HL-60/S4 (cell line): ENCODE measurements at regions not wholly inside any gene's neighbourhood (a gene's known extent, or its start where the extent isn't known, plus 50 kb on each side); places are given as distances from the start of the nearest gene placed in this dataset.

Experiments used
- in situ Hi-C: fragments of 300-500 bp; cut with MboI; formaldehyde crosslinking; loops from 2 replicates; pipeline ENCODE4 v1.14.3; 2022; ENCODE audit warnings: low sequenced_read_pairs

DNA sequence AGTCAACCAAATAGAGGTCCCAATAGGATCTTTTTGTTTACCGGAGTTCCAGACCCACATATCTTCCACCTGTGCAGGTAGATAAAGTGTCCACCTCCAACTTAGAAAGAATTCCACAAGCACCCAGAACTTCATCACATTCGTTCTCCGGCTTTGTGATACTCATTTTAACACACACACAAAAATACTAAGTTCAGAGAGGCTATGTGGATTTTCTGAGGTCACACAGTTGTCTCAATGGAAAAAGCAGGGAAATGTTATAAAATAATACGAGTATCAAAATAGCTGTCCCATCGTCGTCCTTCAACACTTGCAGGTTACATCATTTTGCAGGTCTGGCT is 137.5 kb downstream of the TMCO5A start:
- in situ Hi-C loops = no loop called here

DNA sequence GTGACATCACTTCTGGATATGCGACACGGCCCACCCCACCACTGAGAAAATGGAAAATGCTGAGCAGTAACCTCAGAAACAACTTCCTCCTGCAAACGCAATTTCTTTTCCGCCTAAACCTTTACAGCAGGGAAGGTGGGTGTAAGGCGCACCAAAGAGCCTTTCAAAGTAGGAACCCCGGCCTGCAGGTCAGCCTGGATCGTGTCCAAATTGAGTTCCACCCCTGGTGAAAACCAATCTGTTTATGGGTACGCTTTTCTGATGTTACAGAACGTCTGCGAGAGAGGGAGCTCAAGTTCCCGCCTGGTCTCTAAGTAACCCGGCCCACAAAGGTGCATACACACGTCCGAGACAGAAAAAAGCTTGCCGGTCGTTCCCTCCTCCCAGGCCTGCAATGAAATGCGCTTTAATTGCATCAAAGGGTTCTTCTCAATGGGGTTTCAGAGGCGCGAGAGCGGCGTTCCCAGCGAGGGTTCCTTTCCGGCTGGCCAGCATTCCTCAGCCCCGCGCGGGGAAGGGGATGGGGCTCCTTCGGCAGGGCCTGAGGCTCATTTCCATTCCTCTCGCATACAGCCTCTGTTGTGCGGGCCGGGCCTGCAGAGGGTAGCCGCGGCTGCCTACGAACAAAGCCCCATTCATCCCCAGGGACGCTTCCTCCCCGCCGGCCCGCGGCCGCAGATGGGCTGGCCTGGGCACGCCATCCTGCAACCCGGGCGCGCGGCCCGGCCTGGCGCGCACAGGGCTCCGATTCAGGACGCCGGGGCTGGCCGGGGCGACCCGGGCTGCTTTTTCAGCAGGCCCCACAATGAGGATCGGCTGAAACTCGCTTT is 138.1 kb downstream of the TMCO5A start:
- in situ Hi-C loops = no loop called here

DNA sequence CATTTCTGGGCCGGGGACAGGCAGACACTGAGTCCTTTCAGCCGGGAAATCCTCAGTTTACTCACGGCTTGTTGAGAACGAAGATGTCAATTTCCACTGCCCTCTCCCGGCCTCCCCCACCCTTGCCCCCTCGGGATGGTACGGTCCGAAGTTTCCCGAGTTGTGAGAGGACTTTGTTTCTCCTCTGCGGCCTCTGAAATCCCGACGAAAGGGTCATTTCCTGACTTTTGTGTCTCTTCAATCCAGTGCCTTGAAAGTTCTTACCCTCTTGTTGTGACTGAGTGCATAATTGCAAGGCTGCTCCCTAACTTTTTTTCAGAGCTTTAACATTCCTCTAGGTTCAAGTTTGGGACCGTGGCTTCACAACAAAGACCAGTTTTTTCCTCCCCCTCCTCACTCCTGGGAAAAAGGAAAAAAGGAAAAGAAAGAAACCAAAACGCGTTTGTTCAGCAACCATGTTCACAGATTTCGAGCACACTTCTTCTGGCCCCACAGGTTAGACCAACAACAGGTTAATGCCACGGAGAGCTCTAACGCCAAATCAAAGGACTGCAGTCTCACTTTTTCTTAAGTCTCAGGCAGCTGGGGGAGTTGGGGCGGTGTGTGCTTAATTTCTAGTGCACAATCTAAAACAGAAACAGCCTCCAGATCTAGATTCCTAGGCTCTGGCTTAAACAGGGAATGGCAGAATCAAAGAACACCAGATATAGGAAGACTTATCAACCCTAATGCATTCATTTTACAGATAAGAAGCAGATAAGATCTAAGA is 138.9 kb downstream of the TMCO5A start:
- in situ Hi-C loops = no loop called here

DNA sequence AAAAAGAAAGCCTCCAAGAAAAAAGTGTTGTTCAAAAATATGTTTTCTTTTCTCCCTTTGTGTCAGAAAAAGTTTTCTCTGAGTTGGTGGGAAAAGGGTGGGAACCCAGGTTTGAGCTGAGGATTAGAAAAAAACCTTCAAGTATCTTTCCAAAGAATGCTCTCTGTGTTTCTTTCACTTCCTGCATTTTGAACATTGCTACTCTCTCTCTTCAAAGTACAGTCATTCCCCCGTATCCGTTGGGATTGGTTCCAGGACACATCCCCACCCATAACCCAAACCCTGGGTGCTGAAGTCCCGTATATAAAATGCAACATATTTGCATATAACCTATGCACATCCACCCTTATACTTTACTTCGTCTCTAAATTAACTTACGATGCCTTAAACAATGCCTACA is 139.6 kb downstream of the TMCO5A start:
- in situ Hi-C loops = no loop called here

DNA sequence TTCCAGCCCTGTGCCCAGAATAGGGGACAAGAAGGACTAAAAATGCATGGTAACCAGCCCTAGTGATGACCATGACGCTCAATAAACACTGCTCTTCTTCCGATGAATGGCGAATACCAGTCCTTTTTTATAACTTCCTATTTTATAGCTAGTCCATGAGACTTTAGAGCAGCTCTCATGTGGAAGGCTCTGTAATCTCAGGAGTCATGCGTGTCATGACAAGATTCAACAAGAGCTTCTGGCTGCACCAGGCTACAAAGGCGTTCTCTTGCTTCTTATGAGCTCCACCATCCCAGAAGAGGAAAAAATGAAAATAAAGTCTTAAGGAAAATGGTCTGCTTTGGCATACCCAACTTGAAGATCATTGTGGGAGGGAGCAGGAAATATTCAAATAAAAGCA is 141.0 kb downstream of the TMCO5A start:
- in situ Hi-C loops = no loop called here

DNA sequence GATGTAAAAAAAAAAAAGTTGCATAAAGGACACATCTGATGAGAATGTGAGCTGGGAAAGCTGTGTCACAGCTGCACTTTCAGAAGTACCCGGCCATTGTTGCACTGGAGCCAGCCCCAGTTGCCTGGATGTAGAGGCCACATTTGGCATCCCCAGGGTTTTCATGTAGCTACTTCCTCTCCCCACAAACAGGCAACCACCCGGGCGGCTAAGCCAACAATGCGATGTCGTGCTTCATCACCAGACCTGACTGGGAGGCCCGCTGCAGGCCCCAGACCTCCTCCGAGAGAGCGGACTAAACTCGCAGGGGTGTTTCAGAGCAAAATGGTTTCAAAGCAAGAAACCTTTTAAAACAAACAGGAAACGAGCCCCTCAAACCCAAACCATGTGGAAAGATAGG is 142.3 kb downstream of the TMCO5A start:
- in situ Hi-C loops = no loop called here

DNA sequence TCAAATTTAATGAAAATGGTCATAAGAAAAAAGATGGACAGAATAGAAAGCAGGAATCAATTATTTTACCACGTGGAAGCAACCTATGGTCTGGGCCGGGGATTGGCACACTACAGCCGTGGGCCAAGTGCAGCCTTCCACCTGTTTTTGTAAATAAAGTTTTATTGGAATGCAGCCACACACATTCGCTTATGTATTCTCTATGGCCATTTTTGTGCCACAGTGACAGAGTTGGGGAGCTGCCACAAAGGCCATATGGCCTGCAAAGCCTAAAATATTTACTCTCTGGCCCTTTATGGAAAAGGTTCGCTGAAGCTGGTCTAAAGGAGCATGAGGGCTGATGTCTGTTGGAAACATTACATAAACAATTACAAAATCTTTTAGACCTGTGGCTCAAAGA is 144.8 kb downstream of the TMCO5A start:
- in situ Hi-C loops = no loop called here

DNA sequence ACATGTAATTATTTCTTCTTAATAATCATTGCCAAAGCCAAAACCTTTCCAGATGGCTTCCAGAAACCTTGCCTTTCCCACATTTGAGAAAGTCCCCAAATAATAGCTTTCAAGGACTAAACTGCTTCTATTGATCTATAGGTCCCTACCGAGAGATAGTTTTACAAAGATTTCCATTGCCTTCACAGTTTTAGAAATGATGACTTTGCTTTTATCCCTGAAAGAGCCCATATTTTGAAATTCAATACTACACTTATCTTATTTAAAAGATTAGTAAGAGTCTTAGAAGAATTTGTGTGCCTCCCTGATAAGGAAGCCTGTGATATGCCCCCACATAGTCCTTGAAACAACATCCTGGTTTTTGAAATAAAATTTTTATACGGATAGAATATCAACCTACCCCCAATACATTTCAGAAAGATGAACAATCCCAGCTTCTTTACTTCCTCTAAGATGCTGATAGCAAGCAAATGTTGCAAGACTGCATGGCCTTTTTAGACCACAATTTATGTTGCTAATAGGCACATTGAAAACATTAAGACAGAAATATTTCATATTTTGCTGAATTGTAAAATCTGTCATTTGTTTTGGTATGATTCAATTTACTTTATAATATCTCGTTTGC is 146.3 kb downstream of the TMCO5A start:
- in situ Hi-C loops = no loop called here

DNA sequence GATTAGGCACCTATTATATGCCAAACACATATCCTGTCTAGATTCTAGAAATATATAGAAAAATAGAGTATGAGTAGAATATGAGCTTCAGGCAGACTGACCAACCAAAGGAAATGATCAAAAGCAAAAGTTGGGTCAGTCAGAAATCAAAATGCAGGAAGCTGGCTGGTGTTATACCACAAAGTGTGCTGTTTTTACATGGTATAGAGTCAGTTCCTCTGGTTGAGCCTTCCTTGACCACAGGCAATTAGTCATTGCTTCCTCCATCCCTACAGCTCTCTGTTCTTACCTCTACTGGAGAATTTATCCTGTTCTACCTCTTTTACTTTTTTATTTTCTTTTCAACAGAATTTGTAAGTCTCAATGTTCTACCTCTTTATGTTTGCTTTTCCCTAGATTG is 149.8 kb downstream of the TMCO5A start:
- in situ Hi-C loops = no loop called here

DNA sequence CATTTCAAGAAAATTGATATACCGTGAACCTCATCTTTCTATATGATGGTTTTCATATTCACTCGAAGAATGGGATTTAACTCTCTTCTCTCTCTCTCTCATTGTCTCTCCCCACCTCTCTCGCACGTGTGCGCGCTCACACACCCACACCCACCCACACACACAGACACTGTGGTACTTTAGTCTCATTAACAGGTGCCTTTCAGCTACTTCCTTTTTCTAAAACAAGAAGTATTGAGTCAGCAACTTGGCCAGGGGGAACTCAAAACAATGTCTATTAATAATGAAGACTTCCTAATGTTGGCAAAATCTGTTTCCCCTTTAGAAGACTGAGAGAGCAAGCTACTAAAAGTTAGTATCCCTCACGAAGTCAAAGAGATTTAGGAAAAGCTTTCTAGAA is 150.7 kb downstream of the TMCO5A start:
- in situ Hi-C loops = no loop called here

DNA sequence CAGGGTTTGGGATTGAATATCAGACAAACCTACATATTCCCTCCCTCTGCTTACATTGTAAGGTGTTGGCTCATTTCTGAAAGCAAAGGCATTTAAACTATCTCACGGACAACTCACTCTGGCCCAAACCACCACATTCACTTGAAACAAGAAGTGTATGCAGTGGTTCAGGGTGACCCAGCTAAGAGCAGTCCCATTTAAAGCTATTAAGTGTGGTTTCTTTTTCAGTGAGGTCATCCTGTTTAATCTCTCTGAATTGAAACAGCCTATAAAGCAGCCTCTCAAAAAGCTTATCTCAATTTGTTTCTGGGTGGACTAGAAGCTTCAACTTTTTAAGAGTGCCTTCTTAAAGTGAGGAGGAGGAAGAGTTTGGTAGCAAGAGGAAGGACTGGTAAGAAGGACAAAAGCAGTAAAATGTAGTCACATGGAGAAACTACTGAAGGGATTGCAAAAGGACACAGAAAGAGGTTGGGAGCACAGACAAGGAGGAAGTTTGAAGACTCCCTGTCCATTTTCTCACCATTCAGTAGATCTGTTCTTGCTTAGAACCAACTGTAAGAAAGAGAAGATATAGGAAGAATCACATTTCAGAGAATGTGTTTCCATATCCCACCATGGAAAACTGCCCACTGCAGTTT is 151.6 kb downstream of the TMCO5A start:
- in situ Hi-C loops = no loop called here

DNA sequence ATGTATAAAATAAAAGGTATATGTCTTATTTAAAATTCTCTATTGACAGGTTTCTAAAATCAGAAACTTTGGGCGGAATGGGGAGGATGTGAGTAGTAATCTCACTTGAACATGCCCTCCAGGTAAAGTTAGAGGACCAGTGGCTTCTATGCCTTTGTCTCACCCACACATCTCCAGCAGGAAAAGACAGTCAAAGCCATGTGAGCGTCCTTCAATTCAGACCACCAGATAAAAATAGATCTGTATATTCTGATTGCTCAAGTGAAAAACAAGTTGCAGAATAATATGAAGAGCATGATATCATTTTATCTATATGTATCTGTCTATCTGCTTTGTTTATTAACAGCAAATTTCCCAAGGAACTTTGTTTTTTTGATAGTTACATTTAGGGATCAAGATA is 152.2 kb downstream of the TMCO5A start:
- in situ Hi-C loops = no loop called here

DNA sequence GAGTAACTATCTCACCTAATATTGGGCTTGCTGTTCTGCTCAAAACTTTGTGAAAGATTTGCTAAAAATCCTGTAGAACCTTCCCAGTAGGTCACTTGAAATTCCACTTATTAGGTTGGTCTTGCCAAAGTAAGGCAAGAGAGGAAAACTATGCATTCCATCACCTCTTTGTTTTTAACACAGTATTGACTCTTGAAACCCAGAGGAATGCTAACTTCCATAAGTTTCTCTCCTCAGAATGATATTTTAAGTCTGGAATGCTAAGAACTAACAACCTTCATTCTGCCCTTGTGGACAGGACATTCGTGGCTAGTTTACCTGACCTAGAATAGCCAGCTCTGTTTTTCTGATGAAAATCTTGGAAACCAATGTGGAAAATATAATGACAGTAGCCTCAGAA is 154.5 kb downstream of the TMCO5A start:
- in situ Hi-C loops = no loop called here

DNA sequence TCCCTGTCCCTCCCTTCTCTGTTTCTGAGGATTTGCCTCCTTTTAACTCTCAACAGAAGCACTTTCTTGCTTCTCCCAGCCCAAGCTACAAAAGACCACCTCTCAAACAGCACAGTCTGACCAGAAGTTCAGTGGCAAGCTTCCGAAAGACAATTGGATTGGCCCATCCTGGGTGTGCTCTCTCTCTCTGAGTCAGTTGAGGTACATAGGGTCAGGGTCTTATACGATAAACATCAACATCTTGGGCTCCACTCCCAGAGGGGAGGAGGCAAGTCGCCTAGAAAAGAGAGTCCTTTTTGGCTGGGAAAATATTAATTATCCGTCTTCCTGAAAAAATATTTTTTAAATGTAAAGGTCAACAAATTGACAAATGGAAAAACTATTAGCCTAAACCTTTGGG is 155.8 kb downstream of the TMCO5A start:
- in situ Hi-C loops = no loop called here

DNA sequence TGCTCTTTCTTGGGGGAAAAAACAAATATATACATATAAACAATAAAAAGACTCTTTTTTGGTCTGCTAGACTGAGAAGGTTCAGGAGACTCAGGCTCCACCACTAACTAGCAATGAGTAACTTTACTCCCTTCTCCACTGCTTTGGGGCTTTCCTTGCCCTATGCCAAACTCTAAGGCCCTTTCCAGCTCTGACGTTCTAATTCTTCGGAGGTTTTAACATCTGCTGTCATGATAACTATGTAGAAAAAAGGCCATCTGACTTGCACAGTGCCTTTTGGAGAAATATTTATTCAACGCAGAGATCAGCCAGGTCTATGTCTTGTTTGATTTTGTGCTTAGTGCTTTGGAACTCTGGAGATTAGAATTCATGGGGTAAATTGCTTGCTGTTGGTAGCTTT is 156.2 kb downstream of the TMCO5A start:
- in situ Hi-C loops = no loop called here

DNA sequence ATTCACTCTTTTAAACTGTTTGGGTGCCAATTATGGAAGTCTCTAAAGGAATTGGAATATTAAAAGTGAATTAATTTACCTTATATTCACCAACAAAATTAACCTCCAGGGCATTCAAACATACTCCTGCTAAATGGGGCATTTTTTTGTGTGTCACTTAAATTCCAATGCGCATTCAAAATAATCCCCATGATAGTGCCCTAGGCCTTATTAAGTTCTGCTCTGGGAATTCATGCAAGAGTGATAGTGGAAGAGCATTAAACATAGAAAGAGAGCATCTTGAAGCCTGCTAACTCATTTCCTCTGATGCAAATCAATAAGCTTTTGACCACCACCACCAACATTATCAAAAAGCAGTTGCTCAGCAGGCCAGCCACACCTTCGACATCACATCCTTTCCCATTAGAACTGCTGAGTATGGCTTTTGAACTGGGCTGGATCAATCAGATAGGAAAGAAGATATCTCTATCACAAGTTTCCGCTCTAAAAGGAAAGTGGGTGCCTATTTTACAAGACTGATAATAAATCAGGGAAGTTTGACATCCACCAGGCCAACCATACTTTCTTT is 156.7 kb downstream of the TMCO5A start:
- in situ Hi-C loops = no loop called here

DNA sequence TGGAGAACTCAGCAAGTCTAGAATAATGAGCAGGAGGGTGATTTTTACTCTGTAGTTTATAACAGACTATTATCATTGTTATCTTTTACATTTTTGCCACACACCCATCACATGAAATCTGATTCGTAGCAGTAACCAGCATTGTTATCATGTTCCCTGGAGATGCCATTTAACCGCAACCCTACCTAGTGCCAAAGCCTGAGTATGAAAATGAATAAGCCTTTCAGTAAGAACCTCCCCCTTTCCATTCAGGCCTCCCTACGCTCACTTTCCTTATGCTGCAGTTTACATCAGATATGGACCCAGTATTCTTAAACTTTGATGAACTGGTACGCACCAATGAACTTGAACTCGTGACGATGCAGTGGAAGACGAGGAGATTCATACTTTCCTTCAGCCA is 158.7 kb upstream of the SPRED1 start:
- in situ Hi-C loops = no loop called here

DNA sequence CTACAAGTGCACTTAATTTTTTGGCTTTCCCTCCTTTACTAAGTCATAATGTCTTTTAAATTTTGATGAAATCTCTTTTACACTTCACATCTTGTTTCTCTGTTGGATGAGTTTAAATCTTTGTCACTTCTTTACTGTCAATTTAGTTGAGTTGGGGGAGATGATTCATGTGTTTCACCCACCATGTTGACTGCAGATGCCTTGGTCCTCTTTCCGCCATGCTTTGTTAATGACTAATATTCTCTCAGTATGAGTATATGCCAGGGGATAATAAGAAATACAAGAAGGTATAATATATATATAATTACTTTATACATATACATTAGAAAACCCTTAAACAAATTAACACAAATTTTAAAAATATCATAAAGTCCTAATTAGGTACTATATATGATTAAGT is 149.7 kb upstream of the SPRED1 start:
- in situ Hi-C loops = no loop called here

DNA sequence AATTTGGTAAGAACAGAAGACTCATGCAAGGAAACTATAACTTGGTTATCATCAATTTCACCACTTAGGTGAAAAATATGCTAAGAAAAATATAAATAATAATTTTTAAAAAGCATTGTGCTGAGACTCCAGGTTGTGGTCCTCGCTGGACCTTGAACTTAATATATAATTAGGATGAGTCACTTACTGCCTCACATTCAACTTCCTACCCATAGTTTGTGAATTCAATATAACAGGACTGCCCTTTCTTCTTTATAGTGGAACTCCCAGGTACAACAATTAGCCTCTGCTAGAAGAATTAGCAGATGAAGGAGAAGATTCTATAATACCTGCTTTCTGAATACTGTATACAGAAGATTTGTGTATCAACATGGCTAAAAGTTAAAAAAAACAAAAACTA is 149.1 kb upstream of the SPRED1 start:
- in situ Hi-C loops = no loop called here

DNA sequence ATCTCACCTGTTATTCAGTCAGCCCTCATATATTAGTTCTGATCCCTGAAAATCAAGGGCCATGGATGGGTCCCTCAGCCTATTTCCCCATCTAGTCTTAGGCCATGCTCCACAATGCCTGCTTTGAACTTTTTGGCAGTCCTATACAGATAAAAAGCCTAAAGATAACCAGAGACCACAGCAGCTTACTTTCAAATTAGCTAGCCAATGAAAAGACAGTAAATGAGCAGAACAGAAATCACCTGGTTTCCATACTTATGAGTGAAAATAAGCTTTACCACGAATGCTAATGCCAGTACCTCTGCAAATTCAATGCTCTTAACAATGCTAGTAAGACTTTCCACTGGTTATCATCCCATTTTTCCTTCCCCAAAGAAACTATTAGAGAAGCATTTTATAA is 141.6 kb upstream of the SPRED1 start:
- in situ Hi-C loops = no loop called here

DNA sequence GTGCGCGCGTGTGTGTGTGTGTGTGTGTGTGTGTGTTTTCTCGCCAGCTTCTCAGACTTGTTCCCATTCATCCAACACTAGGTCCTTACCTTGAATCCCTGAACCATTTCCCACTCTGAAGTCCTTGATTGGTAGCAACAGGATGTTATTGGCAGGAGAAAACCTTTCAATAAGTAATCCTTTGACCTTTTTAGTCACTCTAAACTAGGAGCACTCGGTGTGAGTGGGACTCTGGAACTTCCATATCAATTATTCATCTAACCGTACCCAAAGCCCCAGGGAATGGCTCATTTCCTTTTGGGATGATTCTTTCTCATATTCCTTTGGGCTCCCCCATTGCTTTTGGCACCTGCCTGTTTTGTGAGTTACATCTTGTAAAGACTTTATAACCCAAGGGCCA is 140.2 kb upstream of the SPRED1 start:
- in situ Hi-C loops = no loop called here
